Lung (tissue), 11 donors: ENCODE measurements at regions not wholly inside any gene's neighbourhood (a gene's known extent, or its start where the extent isn't known, plus 50 kb on each side); places are given as distances from the start of the nearest gene placed in this dataset.

Source experiments
- ATAC-seq: fragments of 200-7000 bp; cut with Tn5 transposase; one replicate; pipeline ENCODE4 v1.9.1; 2020; ENCODE audit warnings: moderate number of reproducible peaks; ENCODE audit not compliant: insufficient read depth, low FRiP score
- DNase-seq, 3 donors: peaks; one replicate each; pipeline ENCODE4 v3.0.0-alpha.2; 2013 to 2017
- H3K27ac ChIP-seq, 2 donors: one replicate each; pipeline ENCODE4 v1.5.1; 2013; ENCODE audit warnings: mild to moderate bottlenecking in 2 of 2, moderate library complexity in 2 of 2, control low read depth in 1 of 2, inconsistent platforms in 1 of 2, low read depth in 1 of 2, low read length in 1 of 2
- H3K27me3 ChIP-seq, 3 donors: one replicate each; pipeline ENCODE4 v1.5.1; 2013; ENCODE audit warnings: low read length in 2 of 3; ENCODE audit not compliant: control insufficient read depth in 3 of 3, insufficient read depth in 3 of 3
- H3K36me3 ChIP-seq, 4 donors: one replicate each; pipeline ENCODE4 v1.5.1; 2013; ENCODE audit warnings: low read length in 4 of 4, mild to moderate bottlenecking in 1 of 4, moderate library complexity in 1 of 4; ENCODE audit not compliant: control insufficient read depth in 4 of 4, insufficient read depth in 4 of 4
- H3K4me1 ChIP-seq, 5 donors: one replicate each; pipeline ENCODE4 v1.5.1; 2013; ENCODE audit warnings: low read length in 5 of 5, mild to moderate bottlenecking in 2 of 5, moderate library complexity in 1 of 5; ENCODE audit not compliant: control insufficient read depth in 5 of 5, insufficient read depth in 5 of 5
- H3K4me3 ChIP-seq: one replicate; pipeline ENCODE4 v1.5.1; 2013; ENCODE audit warnings: mild to moderate bottlenecking, control low read depth, moderate library complexity
- H3K9ac ChIP-seq, 2 donors: one replicate each; pipeline ENCODE4 v1.5.1; 2013; ENCODE audit warnings: low read length in 2 of 2, control low read depth in 1 of 2; ENCODE audit not compliant: insufficient read depth in 1 of 2
- H3K9me3 ChIP-seq, 4 donors: one replicate each; pipeline ENCODE4 v1.5.1; 2013; ENCODE audit warnings: low read length in 3 of 4, mild to moderate bottlenecking in 1 of 4, moderate library complexity in 1 of 4; ENCODE audit not compliant: control insufficient read depth in 4 of 4, insufficient read depth in 3 of 4
- WGBS, 2 donors: extraction: QIAGEN DNeasy Blood & Tissue Kit; methylation state at CpG; one replicate each; pipeline ENCODE4 v1.1.7; 2013; 5-methylcytosine and 5-hydroxymethylcytosine counted together
- TF ChIP-seq, protein P1 (sequence below): IDR thresholded peaks from 2 replicates; pipeline ENCODE4 v1.5.1; 2012; ENCODE audit warnings: mild to moderate bottlenecking; ENCODE audit errors: control extremely low read depth, extremely low read depth
- donor health status: control.
- donor health status: control.
- donor health status: Bipolar disorder and iron deficiency.
- donor health status: healthy.
- donor health status: DM: yes; HTN: yes; CAD: no.

DNA sequence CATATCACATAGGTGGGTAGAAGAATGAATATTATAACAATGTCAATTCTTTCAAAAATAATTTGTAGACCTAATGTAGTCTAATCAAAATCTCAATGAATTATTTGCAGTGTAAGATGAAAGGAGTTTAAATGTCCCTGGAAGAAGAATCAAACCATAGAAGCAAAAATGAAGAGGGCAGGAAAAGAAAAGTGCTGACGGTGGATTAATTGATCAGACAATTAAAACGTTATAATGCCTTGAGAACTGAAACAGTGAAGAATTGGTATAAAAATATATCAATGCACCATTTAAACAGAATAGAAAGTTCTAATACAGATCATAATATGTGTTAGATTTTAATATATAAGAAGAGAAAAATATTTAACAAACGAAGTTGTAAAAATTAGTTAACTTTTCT, 109.8 kb downstream of the TYW3 start:
- Histone ChIP-seq H3K9me3 (peaks cover 0 to 2% (median 0%) of the 10 kb centered on the region in 4 donors), H3K36me3 (no peaks in the 10 kb centered on the region), H3K4me3 (no peak overlapping the region), H3K27ac (no peak overlapping the region), H3K4me1 (no peaks in the 10 kb centered on the region), H3K27me3 (no peaks in the 10 kb centered on the region), H3K9ac (no peak overlapping the region)
- WGBS, 2 donors, result 75 to 86% methylated on average over 3 of the region's 3 CpGs
- ATAC-seq (no peak), DNase-seq (no peak)
- TF ChIP-seq, protein P1, sequence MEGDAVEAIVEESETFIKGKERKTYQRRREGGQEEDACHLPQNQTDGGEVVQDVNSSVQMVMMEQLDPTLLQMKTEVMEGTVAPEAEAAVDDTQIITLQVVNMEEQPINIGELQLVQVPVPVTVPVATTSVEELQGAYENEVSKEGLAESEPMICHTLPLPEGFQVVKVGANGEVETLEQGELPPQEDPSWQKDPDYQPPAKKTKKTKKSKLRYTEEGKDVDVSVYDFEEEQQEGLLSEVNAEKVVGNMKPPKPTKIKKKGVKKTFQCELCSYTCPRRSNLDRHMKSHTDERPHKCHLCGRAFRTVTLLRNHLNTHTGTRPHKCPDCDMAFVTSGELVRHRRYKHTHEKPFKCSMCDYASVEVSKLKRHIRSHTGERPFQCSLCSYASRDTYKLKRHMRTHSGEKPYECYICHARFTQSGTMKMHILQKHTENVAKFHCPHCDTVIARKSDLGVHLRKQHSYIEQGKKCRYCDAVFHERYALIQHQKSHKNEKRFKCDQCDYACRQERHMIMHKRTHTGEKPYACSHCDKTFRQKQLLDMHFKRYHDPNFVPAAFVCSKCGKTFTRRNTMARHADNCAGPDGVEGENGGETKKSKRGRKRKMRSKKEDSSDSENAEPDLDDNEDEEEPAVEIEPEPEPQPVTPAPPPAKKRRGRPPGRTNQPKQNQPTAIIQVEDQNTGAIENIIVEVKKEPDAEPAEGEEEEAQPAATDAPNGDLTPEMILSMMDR, result no peak

DNA sequence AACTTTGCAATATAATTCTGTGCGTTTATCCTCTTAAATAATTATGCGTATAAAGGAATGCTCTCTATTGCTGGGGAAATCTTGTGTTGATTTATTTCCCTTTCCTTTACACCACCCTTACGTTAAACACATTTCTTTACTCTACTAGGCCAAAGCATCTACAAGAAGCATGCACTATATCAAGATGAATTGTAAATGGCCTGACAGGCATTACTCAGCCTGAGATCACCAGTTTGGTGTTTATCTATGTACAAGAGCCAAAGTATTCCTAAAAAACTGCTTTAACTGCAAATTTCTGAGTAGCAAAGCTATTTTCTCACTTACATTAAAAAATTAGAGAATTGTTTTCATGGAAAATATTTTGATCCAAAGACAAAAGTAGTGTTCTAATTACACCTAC, 114.8 kb downstream of the TYW3 start:
- TF ChIP-seq, protein P1, result no peak
- Histone ChIP-seq H3K9me3 (peaks cover 0 to 2% (median 0%) of the 10 kb centered on the region in 4 donors), H3K27ac (no peak overlapping the region), H3K4me1 (no peaks in the 10 kb centered on the region), H3K36me3 (no peaks in the 10 kb centered on the region), H3K9ac (no peak overlapping the region), H3K4me3 (no peak overlapping the region), H3K27me3 (no peaks in the 10 kb centered on the region)
- ATAC-seq (no peak), DNase-seq (no peak)
- 64 to 66% methylated on average over 3 of the region's 3 CpGs for WGBS, 2 donors

DNA sequence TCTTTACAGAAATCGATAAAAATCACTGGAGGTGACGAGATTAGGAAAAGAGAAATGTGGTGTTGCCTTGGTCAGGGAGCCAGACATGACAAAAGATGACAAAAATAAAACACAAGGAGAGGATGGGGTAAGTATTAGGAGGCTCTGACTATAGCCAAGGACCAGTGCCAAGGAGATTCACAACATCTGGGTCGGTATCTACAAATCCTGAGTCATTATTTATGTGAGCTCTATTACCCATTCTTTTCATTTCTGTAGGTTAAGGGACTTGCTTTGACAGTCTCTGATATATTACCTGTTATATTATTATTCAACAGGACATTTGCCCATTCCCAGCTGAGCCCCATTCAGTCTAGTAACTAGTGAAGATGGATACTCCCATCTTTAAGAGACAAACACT, 120.8 kb downstream of the TYW3 start:
- Histone ChIP-seq H3K27ac (no peak overlapping the region), H3K9ac (no peak overlapping the region), H3K27me3 (no peaks in the 10 kb centered on the region), H3K36me3 (no peaks in the 10 kb centered on the region), H3K4me3 (no peak overlapping the region), H3K4me1 (no peaks in the 10 kb centered on the region), H3K9me3 (no peaks in the 10 kb centered on the region)
- ATAC-seq (no peak), DNase-seq (no peak)
- TF ChIP-seq, protein P1, result no peak
- 71 to 87% methylated on average over 3 of the region's 3 CpGs for WGBS, 2 donors

DNA sequence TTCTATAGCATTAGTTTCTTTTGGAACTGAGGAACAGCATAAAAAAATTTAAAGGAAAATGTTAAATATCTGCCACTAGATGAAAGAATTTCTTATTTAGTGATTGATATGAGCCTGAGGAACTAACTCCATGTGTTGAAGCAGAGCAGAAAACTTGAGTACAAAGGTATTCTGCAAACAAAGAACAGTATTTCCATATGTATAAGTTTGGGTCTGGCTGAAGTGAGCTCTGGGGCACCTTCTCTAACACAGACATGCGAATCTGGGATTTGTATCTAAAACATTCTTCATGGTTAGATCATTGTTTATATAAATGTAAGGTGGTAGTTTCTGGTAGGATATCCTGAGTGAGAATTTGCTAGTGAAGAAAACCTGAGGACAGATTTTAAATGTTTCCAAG, 123.2 kb downstream of the TYW3 start:
- no peaks in the 10 kb centered on the region for H3K27me3 ChIP-seq
- ATAC-seq (no peak), DNase-seq (no peak)
- WGBS, 2 donors, result 45 to 56% methylated on average over 1 of the region's 1 CpG
- H3K9ac ChIP-seq, result no peak overlapping the region
- no peaks in the 10 kb centered on the region for H3K36me3 ChIP-seq
- no peak overlapping the region for H3K4me3 ChIP-seq
- TF ChIP-seq, protein P1, result no peak
- H3K4me1 ChIP-seq, result no peaks in the 10 kb centered on the region
- H3K9me3 ChIP-seq, result no peaks in the 10 kb centered on the region
- H3K27ac ChIP-seq, result no peak overlapping the region
